Activated gamma-delta T cell treated with Interleukin-2 at 50 U/mL for 16 hours (primary cell): ENCODE measurements at regions not wholly inside any gene's neighbourhood (a gene's known extent, or its start where the extent isn't known, plus 50 kb on each side); places are given as distances from the start of the nearest gene placed in this dataset.
"Not testable (repeated sequence)": the region's sequence is repeated elsewhere in the genome, so short reads cannot be mapped to it uniquely, and the experiment has no call there.

ENCODE experiments used
- DNase-seq: peaks from one replicate; pipeline ENCODE4 v3.0.0-alpha.2; 2020

- no peak for DNase-seq
These were observed 581.5 kb downstream of the TBL1XR1 start for GRCh38 chr3:176615826-176616225.

- DNase-seq, result no peak
These were observed 585.6 kb downstream of the TBL1XR1 start for GRCh38 chr3:176611703-176612102.

GRCh38 chr3:176609361-176609760 is 587.9 kb downstream of the TBL1XR1 start:
- no peak for DNase-seq

DNA sequence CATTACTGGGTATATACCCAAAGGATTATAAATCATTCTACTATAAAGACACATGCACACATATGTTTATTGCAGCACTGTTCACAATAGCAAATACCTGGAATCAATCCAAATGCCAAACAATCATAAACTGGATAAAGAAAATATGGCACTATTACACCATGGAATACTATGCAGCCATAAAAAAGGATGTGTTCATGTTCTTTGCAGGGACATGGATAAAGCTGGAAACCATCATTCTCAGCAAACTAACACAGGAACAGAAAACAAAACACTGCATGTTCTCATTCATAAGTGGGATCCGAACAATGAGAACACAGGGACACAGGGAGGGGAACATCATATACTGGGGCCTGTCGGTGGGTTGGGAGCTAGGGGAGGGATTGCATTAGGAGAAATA is 591.7 kb downstream of the TBL1XR1 start:
- DNase-seq, result not testable (repeated sequence)

DNA sequence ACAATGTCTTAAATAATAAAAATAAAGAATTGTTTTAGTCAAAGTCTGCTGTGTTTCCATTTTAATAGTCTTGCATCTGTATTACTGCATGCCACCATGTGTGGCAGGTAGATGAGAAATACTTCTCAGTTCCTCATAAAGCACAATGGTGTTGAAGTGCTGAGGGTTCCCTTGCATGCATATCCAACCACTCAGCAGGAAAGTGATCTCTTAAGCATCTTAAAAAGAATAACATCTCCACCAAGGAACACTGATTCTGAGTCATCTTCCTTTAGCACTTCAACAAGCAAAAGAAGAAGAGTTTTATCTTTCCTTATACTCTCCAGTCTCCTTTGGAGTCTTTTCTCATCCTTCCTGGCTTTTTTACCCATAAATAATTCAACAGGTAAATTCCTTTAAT is 602.0 kb downstream of the TBL1XR1 start:
- no peak for DNase-seq

DNA sequence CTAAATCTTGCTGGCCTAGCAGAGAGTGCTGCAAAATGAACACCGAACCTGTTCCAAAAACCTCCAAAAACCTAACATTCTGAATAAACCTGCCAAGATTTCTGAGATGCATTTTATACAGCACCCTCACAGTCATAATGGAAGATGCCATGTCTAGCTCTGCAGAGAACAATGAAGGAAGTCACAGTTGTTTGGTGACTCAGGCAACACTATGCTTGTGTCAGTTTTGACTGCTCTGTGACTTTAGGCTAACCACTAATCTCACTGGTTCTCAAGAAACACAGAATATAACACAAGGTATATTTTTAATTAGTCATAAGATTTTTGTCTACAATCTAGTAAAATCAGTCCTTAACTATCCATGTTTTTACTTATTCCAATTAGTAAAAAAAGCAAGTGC is 606.6 kb downstream of the TBL1XR1 start:
- no peak for DNase-seq

- no peak for DNase-seq
These were observed 610.2 kb downstream of the TBL1XR1 start for GRCh38 chr3:176587089-176587488.

- DNase-seq, result no peak
These were observed 612.7 kb downstream of the TBL1XR1 start for GRCh38 chr3:176584413-176585176.

- no peak for DNase-seq
These were observed 613.3 kb downstream of the TBL1XR1 start for GRCh38 chr3:176583956-176584355.

DNA sequence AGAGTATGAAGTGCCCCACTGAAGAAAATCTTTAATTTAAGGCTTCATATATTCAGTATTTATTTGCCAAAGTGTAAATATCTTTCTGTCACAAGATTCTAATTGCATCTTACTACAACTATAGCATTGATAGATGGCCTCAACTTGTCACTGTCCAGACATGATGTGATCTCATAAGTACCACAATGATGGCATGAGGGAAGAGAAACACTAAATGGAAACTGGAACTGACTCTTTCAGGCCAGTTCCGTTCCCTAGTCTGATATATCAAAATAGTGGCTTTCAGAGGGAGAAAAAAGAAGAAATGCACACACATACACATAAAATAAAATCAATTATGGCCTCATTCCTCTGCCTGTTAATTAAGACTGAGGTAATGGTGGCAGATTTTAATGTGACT is 615.7 kb downstream of the TBL1XR1 start:
- no peak for DNase-seq

- DNase-seq, result no peak
These were observed 617.5 kb downstream of the TBL1XR1 start for GRCh38 chr3:176579711-176580185.

- DNase-seq, result no peak
These were observed 619.0 kb downstream of the TBL1XR1 start for GRCh38 chr3:176578316-176578715.

DNA sequence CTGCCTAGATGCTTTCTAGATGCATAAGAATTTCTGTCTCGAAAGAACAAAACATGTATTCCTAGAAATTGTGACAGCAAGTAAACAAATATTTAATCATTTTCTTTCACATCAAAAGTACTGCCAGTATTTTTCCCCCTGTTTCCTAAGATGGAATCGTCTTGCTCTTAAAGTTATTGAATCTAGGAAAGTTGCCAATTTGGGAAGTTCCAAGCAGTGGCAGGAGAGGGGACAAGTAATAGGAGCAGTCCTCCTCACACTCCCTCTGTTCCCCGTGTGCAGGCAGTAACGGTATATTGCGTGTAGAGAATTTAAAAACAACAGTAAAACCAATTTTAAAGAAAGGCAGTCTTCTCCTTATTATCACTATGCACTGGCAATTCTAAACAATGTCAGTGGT is 619.8 kb downstream of the TBL1XR1 start:
- DNase-seq, result no peak

DNA sequence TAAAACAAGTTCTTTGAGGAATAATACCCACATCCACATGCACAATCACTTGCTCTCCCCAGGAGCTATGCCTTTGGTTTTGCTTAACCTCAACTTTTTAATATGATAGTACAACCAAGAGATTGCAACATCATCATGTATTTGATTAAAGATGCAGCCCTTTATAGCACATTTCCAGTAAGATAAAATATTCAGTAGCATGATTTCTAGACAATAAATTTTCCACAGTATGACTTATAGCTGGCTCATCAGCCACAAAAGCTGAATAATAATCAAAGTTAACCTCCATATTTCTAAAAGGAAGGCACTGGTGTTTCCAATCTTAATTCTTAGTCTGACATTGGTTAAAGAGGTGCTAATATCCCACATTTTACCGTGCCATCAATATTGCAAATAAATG is 622.5 kb downstream of the TBL1XR1 start:
- no peak for DNase-seq

- DNase-seq, result no peak
These were observed 625.4 kb downstream of the TBL1XR1 start for GRCh38 chr3:176571926-176572325.

- no peak for DNase-seq
These were observed 626.3 kb downstream of the TBL1XR1 start for GRCh38 chr3:176570992-176571391.

- no peak for DNase-seq
These were observed 629.1 kb downstream of the TBL1XR1 start for GRCh38 chr3:176568189-176568588.

- no peak for DNase-seq
These were observed 630.5 kb downstream of the TBL1XR1 start for GRCh38 chr3:176566757-176567156.

GRCh38 chr3:176562331-176562730 is 635.0 kb downstream of the TBL1XR1 start:
- DNase-seq, result no peak

- DNase-seq, result no peak
These were observed 635.5 kb downstream of the TBL1XR1 start for GRCh38 chr3:176561826-176562225.

GRCh38 chr3:176554791-176555654 is 642.3 kb downstream of the TBL1XR1 start:
- DNase-seq, result no peak

DNA sequence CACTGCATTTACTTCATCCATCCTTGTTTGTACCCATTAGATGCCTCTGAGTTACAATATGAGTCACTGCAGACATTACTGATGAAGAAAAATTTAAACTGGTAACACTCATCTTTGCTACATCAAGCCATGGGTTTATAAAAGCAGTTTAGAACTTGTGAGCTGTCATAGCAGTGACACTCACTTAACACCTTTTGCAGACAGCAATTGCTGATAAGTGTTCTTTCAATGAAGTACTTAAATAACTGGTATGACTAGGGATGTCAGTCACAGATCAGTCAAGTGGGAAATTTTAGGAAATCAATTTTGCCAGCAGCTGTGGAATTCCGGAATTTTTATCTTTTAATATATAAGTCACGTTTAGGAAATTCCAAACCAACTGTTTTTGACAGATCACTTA is 643.0 kb downstream of the TBL1XR1 start:
- no peak for DNase-seq

- DNase-seq, result no peak
These were observed 670.3 kb downstream of the TBL1XR1 start for GRCh38 chr3:176526942-176527341.

GRCh38 chr3:176526225-176526624 is 671.1 kb downstream of the TBL1XR1 start:
- DNase-seq, result no peak
